ENCODE measurements at regions not wholly inside any gene's neighbourhood (a gene's known extent, or its start where the extent isn't known, plus 50 kb on each side); places are given as distances from the start of the nearest gene placed in this dataset.

- POLR2A ChIA-PET: no interaction called here
- Histone ChIP-seq H3K27me3 (ENCODE audit: control insufficient read depth in 2 of 2, insufficient read depth in 2 of 2, low read length in 2 of 2) (no peaks in the 10 kb centered on the region), H3K27ac (ENCODE audit: low read depth, low read length) (no peak overlapping the region), H3K4me1 (ENCODE audit: control insufficient read depth in 2 of 2, insufficient read depth in 2 of 2, low read length in 2 of 2) (no peaks in the 10 kb centered on the region), H3K4me3 (ENCODE audit: low read length) (no peak overlapping the region), H3K9me3 (ENCODE audit: control insufficient read depth in 2 of 3, low read length in 3 of 3) (no peaks in the 10 kb centered on the region), H3K36me3 (ENCODE audit: control insufficient read depth in 2 of 3, insufficient read depth in 3 of 3, low read length in 3 of 3) (no peaks in the 10 kb centered on the region)
- H3K27ac Mint-ChIP-seq: no peak overlapping the region
- DNase-seq: no peak
- ATAC-seq: no peak
- H3K27me3 Mint-ChIP-seq: no peaks in the 10 kb centered on the region
- intact Hi-C loops (cut with micrococcal nuclease): no loop called here
- peaks cover 0 to 18% (median 6%) of the 10 kb centered on the region in 11 donors for H3K9me3 Mint-ChIP-seq
- H3K4me1 Mint-ChIP-seq: no peaks in the 10 kb centered on the region
- H3K4me3 Mint-ChIP-seq: no peak overlapping the region
- CTCF ChIA-PET: no interaction called here
- H3K36me3 Mint-ChIP-seq: no peaks in the 10 kb centered on the region
Observed at GRCh38 chr9:14006386-14007187, 307.4 kb downstream of the NFIB start.

- H3K36me3 Mint-ChIP-seq: no peaks in the 10 kb centered on the region
- Histone ChIP-seq H3K9me3 (ENCODE audit: control insufficient read depth in 2 of 3, low read length in 3 of 3) (no peaks in the 10 kb centered on the region), H3K4me1 (ENCODE audit: control insufficient read depth in 2 of 2, insufficient read depth in 2 of 2, low read length in 2 of 2) (no peaks in the 10 kb centered on the region), H3K4me3 (ENCODE audit: low read length) (no peak overlapping the region), H3K27me3 (ENCODE audit: control insufficient read depth in 2 of 2, insufficient read depth in 2 of 2, low read length in 2 of 2) (no peaks in the 10 kb centered on the region), H3K36me3 (ENCODE audit: control insufficient read depth in 2 of 3, insufficient read depth in 3 of 3, low read length in 3 of 3) (no peaks in the 10 kb centered on the region), H3K27ac (ENCODE audit: low read depth, low read length) (no peak overlapping the region)
- intact Hi-C loops (cut with micrococcal nuclease): no loop called here
- no peak overlapping the region for H3K27ac Mint-ChIP-seq
- no peaks in the 10 kb centered on the region for H3K4me1 Mint-ChIP-seq
- DNase-seq (no peak), ATAC-seq (no peak)
- ChIA-PET CTCF (no interaction called here), POLR2A (no interaction called here)
- no peak overlapping the region for H3K4me3 Mint-ChIP-seq
- H3K27me3 Mint-ChIP-seq: no peaks in the 10 kb centered on the region
- H3K9me3 Mint-ChIP-seq: peaks cover 2 to 26% (median 7%) of the 10 kb centered on the region in 11 donors
Observed at GRCh38 chr9:14004110-14004509, 309.8 kb downstream of the NFIB start.

GRCh38 chr9:13994240-13994639 is 319.7 kb downstream of the NFIB start:
- Mint-ChIP-seq H3K36me3 (peaks cover 0 to 5% (median 0%) of the 10 kb centered on the region in 5 donors), H3K9me3 (peaks cover 2 to 25% (median 8%) of the 10 kb centered on the region in 11 donors), H3K4me1 (no peaks in the 10 kb centered on the region), H3K4me3 (no peak overlapping the region), H3K27me3 (no peaks in the 10 kb centered on the region), H3K27ac (no peak overlapping the region)
- H3K9me3 ChIP-seq (ENCODE audit: control insufficient read depth in 2 of 3, low read length in 3 of 3): no peaks in the 10 kb centered on the region
- H3K4me1 ChIP-seq (ENCODE audit: control insufficient read depth in 2 of 2, insufficient read depth in 2 of 2, low read length in 2 of 2): no peaks in the 10 kb centered on the region
- H3K36me3 ChIP-seq (ENCODE audit: control insufficient read depth in 2 of 3, insufficient read depth in 3 of 3, low read length in 3 of 3): no peaks in the 10 kb centered on the region
- H3K27me3 ChIP-seq (ENCODE audit: control insufficient read depth in 2 of 2, insufficient read depth in 2 of 2, low read length in 2 of 2): no peaks in the 10 kb centered on the region
- CTCF ChIA-PET: no interaction called here
- DNase-seq (no peak), ATAC-seq (no peak)
- no peak overlapping the region for H3K27ac ChIP-seq (ENCODE audit: low read depth, low read length)
- POLR2A ChIA-PET: no interaction called here
- intact Hi-C loops (cut with micrococcal nuclease): no loop called here
- H3K4me3 ChIP-seq (ENCODE audit: low read length): no peak overlapping the region

- H3K27ac Mint-ChIP-seq: no peak overlapping the region
Observed at GRCh38 chr9:13993632-13994185, 320.2 kb downstream of the NFIB start.

GRCh38 chr9:13992138-13993088 is 321.5 kb downstream of the NFIB start:
- Mint-ChIP-seq H3K4me1 (no peaks in the 10 kb centered on the region), H3K36me3 (peaks cover 0 to 5% (median 0%) of the 10 kb centered on the region in 5 donors), H3K27me3 (no peaks in the 10 kb centered on the region), H3K27ac (no peak overlapping the region), H3K9me3 (peaks cover 2 to 22% (median 8%) of the 10 kb centered on the region in 11 donors), H3K4me3 (no peak overlapping the region)
- DNase-seq: no peak
- Histone ChIP-seq H3K36me3 (ENCODE audit: control insufficient read depth in 2 of 3, insufficient read depth in 3 of 3, low read length in 3 of 3) (no peaks in the 10 kb centered on the region), H3K27ac (ENCODE audit: low read depth, low read length) (no peak overlapping the region), H3K27me3 (ENCODE audit: control insufficient read depth in 2 of 2, insufficient read depth in 2 of 2, low read length in 2 of 2) (no peaks in the 10 kb centered on the region), H3K4me3 (ENCODE audit: low read length) (no peak overlapping the region), H3K9me3 (ENCODE audit: control insufficient read depth in 2 of 3, low read length in 3 of 3) (no peaks in the 10 kb centered on the region), H3K4me1 (ENCODE audit: control insufficient read depth in 2 of 2, insufficient read depth in 2 of 2, low read length in 2 of 2) (no peaks in the 10 kb centered on the region)
- intact Hi-C loops (cut with micrococcal nuclease): no loop called here
- ChIA-PET POLR2A (no interaction called here), CTCF (no interaction called here)
- no peak for ATAC-seq

More at GRCh38 chr9:13993632-13994185, 320.2 kb downstream of the NFIB start:
- DNase-seq (no peak), ATAC-seq (no peak)
- CTCF ChIA-PET: no interaction called here
- Mint-ChIP-seq H3K36me3 (peaks cover 0 to 5% (median 0%) of the 10 kb centered on the region in 5 donors), H3K27me3 (no peaks in the 10 kb centered on the region), H3K4me3 (no peak overlapping the region), H3K9me3 (peaks cover 2 to 19% (median 8%) of the 10 kb centered on the region in 11 donors), H3K4me1 (no peaks in the 10 kb centered on the region)
- Histone ChIP-seq H3K27me3 (ENCODE audit: control insufficient read depth in 2 of 2, insufficient read depth in 2 of 2, low read length in 2 of 2) (no peaks in the 10 kb centered on the region), H3K36me3 (ENCODE audit: control insufficient read depth in 2 of 3, insufficient read depth in 3 of 3, low read length in 3 of 3) (no peaks in the 10 kb centered on the region), H3K9me3 (ENCODE audit: control insufficient read depth in 2 of 3, low read length in 3 of 3) (no peaks in the 10 kb centered on the region), H3K4me3 (ENCODE audit: low read length) (no peak overlapping the region), H3K27ac (ENCODE audit: low read depth, low read length) (no peak overlapping the region), H3K4me1 (ENCODE audit: control insufficient read depth in 2 of 2, insufficient read depth in 2 of 2, low read length in 2 of 2) (no peaks in the 10 kb centered on the region)
- intact Hi-C loops (cut with micrococcal nuclease): no loop called here
- POLR2A ChIA-PET: no interaction called here

- Mint-ChIP-seq H3K36me3 (peaks cover 0 to 5% (median 0%) of the 10 kb centered on the region in 5 donors), H3K27me3 (no peaks in the 10 kb centered on the region), H3K9me3 (peaks cover 4 to 21% (median 8%) of the 10 kb centered on the region in 11 donors), H3K4me3 (no peak overlapping the region), H3K4me1 (no peaks in the 10 kb centered on the region), H3K27ac (no peak overlapping the region)
- POLR2A ChIA-PET: no interaction called here
- ATAC-seq (no peak), DNase-seq (no peak)
- H3K4me3 ChIP-seq (ENCODE audit: low read length): no peak overlapping the region
- CTCF ChIA-PET: no interaction called here
- H3K36me3 ChIP-seq (ENCODE audit: control insufficient read depth in 2 of 3, insufficient read depth in 3 of 3, low read length in 3 of 3): no peaks in the 10 kb centered on the region
- H3K27ac ChIP-seq (ENCODE audit: low read depth, low read length): no peak overlapping the region
- H3K27me3 ChIP-seq (ENCODE audit: control insufficient read depth in 2 of 2, insufficient read depth in 2 of 2, low read length in 2 of 2): no peaks in the 10 kb centered on the region
- H3K4me1 ChIP-seq (ENCODE audit: control insufficient read depth in 2 of 2, insufficient read depth in 2 of 2, low read length in 2 of 2): no peaks in the 10 kb centered on the region
- no peaks in the 10 kb centered on the region for H3K9me3 ChIP-seq (ENCODE audit: control insufficient read depth in 2 of 3, low read length in 3 of 3)
- intact Hi-C loops (cut with micrococcal nuclease): no loop called here
Observed at GRCh38 chr9:13991395-13991794, 322.5 kb downstream of the NFIB start.
